ENCODE measurements at regions not wholly inside any gene's neighbourhood (a gene's known extent, or its start where the extent isn't known, plus 50 kb on each side); places are given as distances from the start of the nearest gene placed in this dataset.
"Not testable (repeated sequence)": the region's sequence is repeated elsewhere in the genome, so short reads cannot be mapped to it uniquely, and the experiment has no call there.

GRCh38 chr3:197404754-197405153 lies 106.3 kb upstream of the DLG1 start:
- peaks cover 54% of the 10 kb centered on the region for H3K27me3 ChIP-seq (replicated peaks; ENCODE audit: control insufficient read depth, insufficient read depth, low read length)
- H3K4me1 ChIP-seq (ENCODE audit: control insufficient read depth, insufficient read depth, low read length), result no peaks in the 10 kb centered on the region
- peaks cover 7% of the 10 kb centered on the region for H3K9me3 ChIP-seq (ENCODE audit: control insufficient read depth, low read length)
- no peak overlapping the region for H3K4me3 ChIP-seq (ENCODE audit: low read length)
- no peaks in the 10 kb centered on the region for H3K36me3 ChIP-seq (ENCODE audit: control insufficient read depth, insufficient read depth, low read length, severe bottlenecking)
- no peak overlapping the region for H3K9ac ChIP-seq (ENCODE audit: low read length)
- DNase-seq (ENCODE audit: low read depth), result no peak

- Histone ChIP-seq H3K27me3 (replicated peaks; ENCODE audit: control insufficient read depth, insufficient read depth, low read length) (peaks cover 52% of the 10 kb centered on the region), H3K9ac (ENCODE audit: low read length) (no peak overlapping the region), H3K4me1 (ENCODE audit: control insufficient read depth, insufficient read depth, low read length) (no peaks in the 10 kb centered on the region), H3K9me3 (ENCODE audit: control insufficient read depth, low read length) (no peaks in the 10 kb centered on the region), H3K36me3 (ENCODE audit: control insufficient read depth, insufficient read depth, low read length, severe bottlenecking) (no peaks in the 10 kb centered on the region), H3K4me3 (ENCODE audit: low read length) (no peak overlapping the region)
- DNase-seq (ENCODE audit: low read depth), result no peak
Measured at GRCh38 chr3:197404030-197404429, 105.6 kb upstream of the DLG1 start.

GRCh38 chr3:197402401-197402800 lies 104.0 kb upstream of the DLG1 start:
- not testable (repeated sequence) for H3K36me3 ChIP-seq (ENCODE audit: control insufficient read depth, insufficient read depth, low read length, severe bottlenecking); H3K4me1 ChIP-seq (ENCODE audit: control insufficient read depth, insufficient read depth, low read length); H3K4me3 ChIP-seq (ENCODE audit: low read length); H3K9me3 ChIP-seq (ENCODE audit: control insufficient read depth, low read length); H3K9ac ChIP-seq (ENCODE audit: low read length); DNase-seq (ENCODE audit: low read depth)
- H3K27me3 ChIP-seq (replicated peaks; ENCODE audit: control insufficient read depth, insufficient read depth, low read length), result peaks cover 53% of the 10 kb centered on the region

- DNase-seq (ENCODE audit: low read depth), result no peak
- Histone ChIP-seq H3K36me3 (ENCODE audit: control insufficient read depth, insufficient read depth, low read length, severe bottlenecking) (no peaks in the 10 kb centered on the region), H3K27me3 (replicated peaks; ENCODE audit: control insufficient read depth, insufficient read depth, low read length) (peaks cover 41% of the 10 kb centered on the region), H3K9me3 (ENCODE audit: control insufficient read depth, low read length) (no peaks in the 10 kb centered on the region), H3K4me1 (ENCODE audit: control insufficient read depth, insufficient read depth, low read length) (peaks cover 8% of the 10 kb centered on the region), H3K9ac (ENCODE audit: low read length) (no peak overlapping the region), H3K4me3 (ENCODE audit: low read length) (no peak overlapping the region)
Measured at GRCh38 chr3:197399486-197399885, 101.1 kb upstream of the DLG1 start.

GRCh38 chr3:197398286-197398878 lies 100.0 kb upstream of the DLG1 start:
- H3K36me3 ChIP-seq (ENCODE audit: control insufficient read depth, insufficient read depth, low read length, severe bottlenecking), result no peaks in the 10 kb centered on the region

GRCh38 chr3:197397838-197398237 lies 99.4 kb upstream of the DLG1 start:
- H3K36me3 ChIP-seq (ENCODE audit: control insufficient read depth, insufficient read depth, low read length, severe bottlenecking), result no peaks in the 10 kb centered on the region
- H3K9ac ChIP-seq (ENCODE audit: low read length), result no peak overlapping the region
- no peak for DNase-seq (ENCODE audit: low read depth)
- H3K27me3 ChIP-seq (replicated peaks; ENCODE audit: control insufficient read depth, insufficient read depth, low read length), result peaks cover 29% of the 10 kb centered on the region
- peaks cover 11% of the 10 kb centered on the region for H3K4me1 ChIP-seq (ENCODE audit: control insufficient read depth, insufficient read depth, low read length)
- H3K4me3 ChIP-seq (ENCODE audit: low read length), result no peak overlapping the region
- no peaks in the 10 kb centered on the region for H3K9me3 ChIP-seq (ENCODE audit: control insufficient read depth, low read length)

More at GRCh38 chr3:197398286-197398878, 100.0 kb upstream of the DLG1 start:
- no peak for DNase-seq (ENCODE audit: low read depth)
- Histone ChIP-seq H3K4me3 (ENCODE audit: low read length) (no peak overlapping the region), H3K9ac (ENCODE audit: low read length) (no peak overlapping the region), H3K9me3 (ENCODE audit: control insufficient read depth, low read length) (no peaks in the 10 kb centered on the region), H3K27me3 (replicated peaks; ENCODE audit: control insufficient read depth, insufficient read depth, low read length) (peaks cover 34% of the 10 kb centered on the region), H3K4me1 (ENCODE audit: control insufficient read depth, insufficient read depth, low read length) (peaks cover 11% of the 10 kb centered on the region)

- peaks cover 11% of the 10 kb centered on the region for H3K4me1 ChIP-seq (ENCODE audit: control insufficient read depth, insufficient read depth, low read length)
- no peak overlapping the region for H3K4me3 ChIP-seq (ENCODE audit: low read length)
- no peak overlapping the region for H3K9ac ChIP-seq (ENCODE audit: low read length)
- H3K27me3 ChIP-seq (replicated peaks; ENCODE audit: control insufficient read depth, insufficient read depth, low read length), result peaks cover 39% of the 10 kb centered on the region
- H3K36me3 ChIP-seq (ENCODE audit: control insufficient read depth, insufficient read depth, low read length, severe bottlenecking), result no peaks in the 10 kb centered on the region
- no peaks in the 10 kb centered on the region for H3K9me3 ChIP-seq (ENCODE audit: control insufficient read depth, low read length)
- peak; percentile 69 for DNase-seq (ENCODE audit: low read depth)
Measured at GRCh38 chr3:197394464-197395321, 96.3 kb upstream of the DLG1 start.

GRCh38 chr3:197394126-197394463 lies 95.7 kb upstream of the DLG1 start:
- DNase-seq (ENCODE audit: low read depth); H3K4me3 ChIP-seq (ENCODE audit: low read length); H3K9ac ChIP-seq (ENCODE audit: low read length); H3K36me3 ChIP-seq (ENCODE audit: control insufficient read depth, insufficient read depth, low read length, severe bottlenecking); H3K9me3 ChIP-seq (ENCODE audit: control insufficient read depth, low read length): not testable (repeated sequence)
- Histone ChIP-seq H3K27me3 (replicated peaks; ENCODE audit: control insufficient read depth, insufficient read depth, low read length) (peaks cover 38% of the 10 kb centered on the region), H3K4me1 (ENCODE audit: control insufficient read depth, insufficient read depth, low read length) (peaks cover 11% of the 10 kb centered on the region)

- H3K9me3 ChIP-seq (ENCODE audit: control insufficient read depth, low read length), result no peaks in the 10 kb centered on the region
- H3K36me3 ChIP-seq (ENCODE audit: control insufficient read depth, insufficient read depth, low read length, severe bottlenecking), result no peaks in the 10 kb centered on the region
- DNase-seq (ENCODE audit: low read depth), result no peak
- peaks cover 40% of the 10 kb centered on the region for H3K27me3 ChIP-seq (replicated peaks; ENCODE audit: control insufficient read depth, insufficient read depth, low read length)
- no peak overlapping the region for H3K9ac ChIP-seq (ENCODE audit: low read length)
- no peak overlapping the region for H3K4me3 ChIP-seq (ENCODE audit: low read length)
- peaks cover 11% of the 10 kb centered on the region for H3K4me1 ChIP-seq (ENCODE audit: control insufficient read depth, insufficient read depth, low read length)
Measured at GRCh38 chr3:197393711-197394110, 95.3 kb upstream of the DLG1 start.

GRCh38 chr3:197392961-197393360 lies 94.5 kb upstream of the DLG1 start:
- peaks cover 11% of the 10 kb centered on the region for H3K4me1 ChIP-seq (ENCODE audit: control insufficient read depth, insufficient read depth, low read length)
- H3K9ac ChIP-seq (ENCODE audit: low read length), result no peak overlapping the region
- DNase-seq (ENCODE audit: low read depth), result no peak
- peaks cover 40% of the 10 kb centered on the region for H3K27me3 ChIP-seq (replicated peaks; ENCODE audit: control insufficient read depth, insufficient read depth, low read length)
- no peak overlapping the region for H3K4me3 ChIP-seq (ENCODE audit: low read length)
- no peaks in the 10 kb centered on the region for H3K36me3 ChIP-seq (ENCODE audit: control insufficient read depth, insufficient read depth, low read length, severe bottlenecking)
- no peaks in the 10 kb centered on the region for H3K9me3 ChIP-seq (ENCODE audit: control insufficient read depth, low read length)

GRCh38 chr3:197381371-197381770 lies 83.0 kb upstream of the DLG1 start:
- DNase-seq (ENCODE audit: low read depth), result no peak
- Histone ChIP-seq H3K36me3 (ENCODE audit: control insufficient read depth, insufficient read depth, low read length, severe bottlenecking) (no peaks in the 10 kb centered on the region), H3K9ac (ENCODE audit: low read length) (no peak overlapping the region), H3K9me3 (ENCODE audit: control insufficient read depth, low read length) (peaks cover 4% of the 10 kb centered on the region), H3K4me3 (ENCODE audit: low read length) (no peak overlapping the region), H3K4me1 (ENCODE audit: control insufficient read depth, insufficient read depth, low read length) (peaks cover 6% of the 10 kb centered on the region), H3K27me3 (replicated peaks; ENCODE audit: control insufficient read depth, insufficient read depth, low read length) (peaks cover 21% of the 10 kb centered on the region)
